HG03565 (cell line): ENCODE measurements at regions not wholly inside any gene's neighbourhood (a gene's known extent, or its start where the extent isn't known, plus 50 kb on each side); places are given as distances from the start of the nearest gene placed in this dataset.

Experiments used
- ATAC-seq: cut with Tn5 transposase; IDR thresholded peaks from one replicate; pipeline ENCODE4 v1.9.1; 2021; ENCODE audit warnings: mild to moderate bottlenecking, moderate library complexity; ENCODE audit not compliant: unreplicated experiment

GRCh38 chr18:27411013-27411412 lies 225.9 kb upstream of the CHST9 start:
- no peak for ATAC-seq

- no peak for ATAC-seq
Observed at GRCh38 chr18:27404855-27405254, 219.7 kb upstream of the CHST9 start.

- ATAC-seq, result no peak
Observed at GRCh38 chr18:27400001-27400400, 214.9 kb upstream of the CHST9 start.

- no peak for ATAC-seq
Observed at GRCh38 chr18:27395752-27396151, 210.6 kb upstream of the CHST9 start.

- ATAC-seq, result no peak
Observed at GRCh38 chr18:27394687-27395086, 209.6 kb upstream of the CHST9 start.

GRCh38 chr18:27382567-27383216 lies 197.6 kb upstream of the CHST9 start:
- ATAC-seq, result no peak

- peak; percentile 54 for ATAC-seq
Observed at GRCh38 chr18:27378431-27379095, 193.5 kb upstream of the CHST9 start.

- ATAC-seq, result no peak
Observed at GRCh38 chr18:27377251-27377650, 192.1 kb upstream of the CHST9 start.

GRCh38 chr18:27372386-27372785 lies 187.3 kb upstream of the CHST9 start:
- ATAC-seq, result no peak

GRCh38 chr18:27366665-27367064 lies 181.6 kb upstream of the CHST9 start:
- no peak for ATAC-seq

- ATAC-seq, result no peak
Observed at GRCh38 chr18:27366151-27366550, 181.0 kb upstream of the CHST9 start.

- ATAC-seq, result peak; percentile 49
Observed at GRCh38 chr18:27363872-27364271, 178.8 kb upstream of the CHST9 start.

GRCh38 chr18:27361477-27361876 lies 176.4 kb upstream of the CHST9 start:
- ATAC-seq, result no peak

GRCh38 chr18:27355308-27355707 lies 170.2 kb upstream of the CHST9 start:
- no peak for ATAC-seq

- ATAC-seq, result no peak
Observed at GRCh38 chr18:27353273-27353672, 168.2 kb upstream of the CHST9 start.

- no peak for ATAC-seq
Observed at GRCh38 chr18:27349284-27349882, 164.3 kb upstream of the CHST9 start.

- ATAC-seq, result no peak
Observed at GRCh38 chr18:27331606-27332005, 146.5 kb upstream of the CHST9 start.

- no peak for ATAC-seq
Observed at GRCh38 chr18:27314996-27315395, 129.9 kb upstream of the CHST9 start.

- no peak for ATAC-seq
Observed at GRCh38 chr18:27313678-27314077, 128.6 kb upstream of the CHST9 start.

GRCh38 chr18:27312853-27313252 lies 127.7 kb upstream of the CHST9 start:
- ATAC-seq, result no peak

- no peak for ATAC-seq
Observed at GRCh38 chr18:27312153-27312552, 127.0 kb upstream of the CHST9 start.

- ATAC-seq, result no peak
Observed at GRCh38 chr18:27311114-27311513, 126.0 kb upstream of the CHST9 start.
